Brain pericyte (primary cell): ENCODE measurements at regions not wholly inside any gene's neighbourhood (a gene's known extent, or its start where the extent isn't known, plus 50 kb on each side); places are given as distances from the start of the nearest gene placed in this dataset.

Experiments used
- DNase-seq: peaks from one replicate; pipeline ENCODE4 v3.0.0-alpha.2; 2012; ENCODE audit warnings: low read depth, low spot score

DNA sequence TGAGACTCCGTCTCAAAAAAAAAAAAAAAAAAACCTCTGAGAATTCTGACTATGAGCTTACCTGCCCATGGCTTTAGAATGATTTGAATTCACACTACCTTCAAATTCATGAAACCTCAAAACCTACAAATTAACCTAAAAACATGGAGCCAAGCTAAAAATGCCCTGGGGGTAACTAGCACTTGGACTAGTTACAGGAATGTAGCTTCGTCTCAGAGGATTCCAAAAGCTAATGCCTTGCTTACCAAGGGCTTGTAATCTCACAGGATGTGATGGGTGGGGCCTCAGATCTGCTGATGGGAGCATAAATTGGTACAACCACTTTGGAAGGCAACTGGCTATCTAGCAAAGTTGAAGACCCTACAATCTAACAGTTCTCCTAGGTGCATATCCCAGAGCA lies 79.4 kb upstream of the SPRY1 start:
- no peak for DNase-seq

DNA sequence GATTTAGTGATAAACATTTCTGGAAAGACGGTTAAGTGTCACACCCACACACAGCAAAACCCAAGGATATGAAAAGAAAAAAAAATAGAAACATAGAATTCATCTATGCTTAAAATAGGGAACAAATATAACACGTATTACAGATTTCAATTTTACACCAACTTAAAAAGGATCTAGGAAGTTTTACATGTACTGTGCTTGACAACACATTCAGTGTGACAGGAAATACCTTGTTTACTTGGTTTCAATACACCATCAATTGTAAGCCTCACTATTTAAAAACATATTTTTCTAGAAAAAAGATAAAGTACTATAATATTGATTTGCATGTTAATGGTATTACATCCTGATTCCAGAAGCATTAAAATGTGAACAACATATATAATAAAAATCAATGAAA lies 77.0 kb upstream of the SPRY1 start:
- no peak for DNase-seq

DNA sequence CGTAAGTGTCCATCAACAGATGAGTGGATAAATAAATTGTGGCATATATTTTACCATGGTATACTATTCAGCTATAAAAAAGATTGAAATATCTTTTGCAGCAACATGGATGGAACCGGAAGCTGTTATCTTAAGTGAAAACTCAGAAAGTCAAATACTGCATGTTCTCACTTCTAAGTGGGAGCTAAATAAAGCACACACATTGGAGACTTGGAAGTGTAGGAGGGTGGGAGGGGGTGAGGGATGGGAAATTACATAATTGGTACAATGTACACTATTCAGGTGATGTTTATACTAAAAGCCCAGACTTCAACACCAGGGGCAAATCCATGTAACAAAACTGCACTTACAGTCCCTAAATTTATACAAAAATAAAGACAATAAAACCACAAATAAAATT lies 72.6 kb upstream of the SPRY1 start:
- no peak for DNase-seq

DNA sequence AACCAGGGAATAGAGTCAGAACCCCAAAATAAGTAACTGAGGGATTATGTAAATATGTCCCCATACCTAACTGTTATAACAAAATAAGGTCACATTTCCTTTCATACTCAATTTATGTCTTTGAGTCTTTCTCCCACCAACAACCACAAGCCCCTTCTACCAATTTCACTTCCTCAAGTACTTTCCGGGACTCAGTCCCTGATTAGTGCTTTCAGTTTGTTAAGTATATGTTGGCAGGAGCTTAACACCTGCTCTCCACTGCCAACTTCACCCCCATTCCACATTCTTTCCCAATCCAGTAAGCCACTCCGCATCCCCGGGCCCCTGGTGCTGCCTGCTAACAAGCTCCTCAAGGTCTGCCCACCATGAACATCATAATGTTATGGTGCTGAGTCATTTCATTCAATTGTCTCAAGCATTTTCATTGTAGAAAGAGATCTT lies 71.3 kb upstream of the SPRY1 start:
- no peak for DNase-seq

DNA sequence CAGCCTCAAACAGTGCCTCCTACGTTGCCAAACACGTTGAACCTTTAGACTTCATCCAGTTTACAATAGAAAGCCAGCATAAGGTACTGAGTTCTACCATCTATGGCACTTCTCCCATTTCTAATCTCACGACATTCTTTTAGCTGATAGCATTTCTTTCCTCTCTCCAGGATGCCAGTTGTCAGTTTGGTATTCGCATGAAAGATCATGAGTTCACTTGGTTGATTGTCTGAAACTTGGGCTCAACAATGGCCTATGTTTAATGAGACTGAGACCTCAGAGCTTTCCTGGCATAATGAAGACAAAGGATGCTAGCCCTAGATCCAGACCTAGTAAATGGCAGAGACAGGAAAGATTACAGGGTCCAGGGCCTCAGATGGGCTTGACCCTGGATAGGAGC lies 69.2 kb upstream of the SPRY1 start:
- DNase-seq: no peak

DNA sequence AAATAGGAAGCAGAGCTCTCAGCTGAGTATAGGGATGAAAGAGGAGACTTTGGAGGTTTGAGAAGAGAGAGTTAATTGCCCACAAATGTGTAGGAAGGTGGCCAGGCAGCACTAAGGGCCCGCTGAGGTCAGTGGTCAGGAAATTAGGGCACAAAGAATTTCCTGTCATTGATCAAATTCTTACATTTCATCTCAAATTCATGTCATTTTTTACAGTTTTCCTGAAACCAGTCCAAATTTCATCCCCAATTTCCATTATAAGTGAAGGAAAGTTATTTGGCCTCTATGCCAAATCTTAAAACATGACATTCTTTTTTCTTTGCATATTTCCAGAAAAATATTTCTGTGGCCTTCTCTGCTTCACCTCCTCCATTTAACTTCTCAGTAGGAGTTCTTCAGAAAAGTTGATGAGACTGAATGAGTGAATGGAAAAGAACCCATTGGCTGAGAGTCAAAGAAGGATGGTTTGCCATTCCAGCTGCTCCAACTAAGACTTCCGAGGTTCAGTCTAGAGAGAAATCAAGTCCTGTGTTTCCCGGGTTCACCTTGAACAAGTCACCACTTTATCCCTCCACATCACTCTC lies 68.7 kb upstream of the SPRY1 start:
- no peak for DNase-seq

DNA sequence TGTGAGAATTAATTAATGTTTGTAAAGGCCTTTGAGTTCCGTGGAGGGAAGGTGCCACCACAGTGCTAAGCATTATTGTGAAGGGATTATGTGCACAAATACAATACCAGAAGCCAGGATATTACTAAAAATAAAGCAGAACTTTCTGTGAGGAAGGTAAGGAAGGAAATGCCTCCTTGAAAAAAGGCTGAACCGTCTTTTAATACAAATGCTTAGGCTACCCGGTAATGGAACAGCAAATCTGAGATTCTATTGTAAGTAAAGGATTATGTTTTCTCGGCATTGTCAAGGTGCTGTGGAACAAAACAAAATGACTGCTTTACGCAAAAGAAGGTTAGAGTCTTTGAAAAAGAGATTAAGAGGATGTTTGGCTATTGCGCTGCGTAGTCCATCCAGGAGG lies 57.9 kb upstream of the SPRY1 start:
- DNase-seq: no peak

DNA sequence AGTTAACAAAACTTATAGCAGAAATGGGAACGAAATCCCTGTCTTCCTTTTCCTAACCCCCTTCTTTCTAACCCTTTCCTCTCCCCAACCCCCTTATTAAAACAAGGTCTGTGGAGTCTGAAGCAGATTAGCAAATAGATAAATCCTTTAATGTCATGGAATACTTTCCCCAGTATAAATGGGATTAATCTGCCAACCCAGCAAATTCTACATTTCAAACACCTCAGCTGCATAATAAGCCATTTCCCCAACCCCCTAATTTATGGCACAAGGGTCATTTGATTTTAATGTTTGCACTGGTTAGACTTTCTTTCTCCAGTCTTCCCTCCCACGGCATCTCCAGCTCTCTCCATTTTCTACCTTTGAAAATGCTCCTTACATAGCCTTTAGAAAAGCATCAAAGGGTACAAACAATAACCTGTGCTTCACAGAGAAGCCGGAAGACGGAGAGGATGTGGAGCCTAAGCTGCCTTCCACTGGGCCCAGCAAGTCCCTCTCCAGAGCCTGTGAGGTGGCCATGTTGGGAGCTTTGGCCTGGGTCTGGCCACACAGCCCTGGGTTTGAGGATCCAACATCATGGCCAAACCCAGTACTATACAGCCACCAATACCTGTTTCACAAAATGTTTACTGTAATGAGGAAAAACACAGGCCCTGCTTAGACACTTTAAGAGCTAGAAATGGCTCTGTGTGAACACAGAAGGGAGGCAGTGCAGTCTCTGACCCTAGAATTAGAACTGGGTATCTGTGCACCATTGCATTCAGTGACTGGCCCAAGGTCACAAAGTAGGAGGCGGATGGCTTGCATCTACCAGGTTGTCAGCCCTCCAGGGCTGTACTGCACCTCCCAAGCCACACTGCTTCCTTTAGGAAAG lies 56.9 kb upstream of the SPRY1 start:
- no peak for DNase-seq

DNA sequence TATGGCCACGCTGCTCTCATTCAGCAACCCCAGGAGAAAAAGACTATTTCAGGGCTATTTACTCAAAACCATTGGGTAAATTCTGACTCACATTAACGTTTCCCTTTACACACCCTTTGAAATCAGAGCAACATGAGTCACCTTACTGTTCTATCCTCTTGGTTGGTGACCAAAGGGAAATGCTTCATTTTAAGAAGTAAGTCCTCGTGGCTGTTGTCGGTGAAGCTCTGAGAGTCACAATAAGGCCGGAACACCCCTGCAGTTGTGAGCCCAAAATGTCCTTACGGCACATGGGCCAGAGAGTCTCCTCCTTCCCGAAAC lies 56.3 kb upstream of the SPRY1 start:
- peak; percentile 27 for DNase-seq

DNA sequence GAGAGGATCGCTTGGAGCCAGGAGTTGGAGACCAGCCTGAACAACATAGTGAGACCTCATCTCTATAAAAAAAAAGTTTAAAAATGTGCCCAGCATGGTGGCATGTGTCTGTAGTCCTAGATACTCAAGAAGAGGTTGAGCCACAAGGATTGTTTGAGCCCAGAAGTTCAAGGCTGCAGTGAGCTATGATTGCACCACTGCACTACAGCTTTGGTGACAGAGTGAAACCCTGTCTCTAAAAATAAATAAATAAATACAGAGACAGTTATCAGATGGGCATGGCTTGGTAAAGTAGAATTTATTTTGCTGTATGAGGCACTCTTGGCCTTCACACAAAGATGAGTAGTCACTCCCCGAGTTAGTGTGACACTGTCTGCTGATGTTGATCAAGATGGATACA lies 54.1 kb upstream of the SPRY1 start:
- DNase-seq: no peak

DNA sequence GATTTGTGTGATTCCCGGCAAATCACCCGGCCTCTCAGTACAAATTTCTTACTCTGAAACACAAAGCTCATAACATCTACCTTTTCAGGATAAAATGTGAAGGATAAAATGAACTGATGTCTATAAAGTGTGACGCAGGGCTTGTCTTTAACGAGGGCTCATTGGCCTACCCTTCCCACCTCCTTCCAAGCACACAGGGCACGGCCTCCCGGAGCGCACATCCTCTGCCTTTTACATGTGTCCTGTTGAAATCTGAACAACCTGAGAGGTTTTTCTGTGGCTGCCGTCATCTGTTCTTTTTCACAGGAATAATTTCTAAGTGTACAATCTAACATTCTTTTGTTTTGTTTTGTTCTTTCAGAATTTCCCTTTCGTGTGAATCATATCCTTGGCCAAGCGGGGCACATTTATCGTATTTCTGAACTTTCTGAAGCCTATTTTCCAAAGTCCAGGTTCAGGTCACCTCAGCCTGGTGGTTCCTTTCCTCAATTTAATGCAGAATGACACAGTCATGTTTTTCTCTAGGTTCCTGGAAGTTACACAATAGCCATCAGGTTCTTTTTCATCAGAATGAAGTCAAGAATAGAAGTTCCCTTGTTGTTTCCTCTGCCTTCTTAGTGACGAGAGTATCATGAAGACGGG lies 53.1 kb upstream of the SPRY1 start:
- DNase-seq: no peak

DNA sequence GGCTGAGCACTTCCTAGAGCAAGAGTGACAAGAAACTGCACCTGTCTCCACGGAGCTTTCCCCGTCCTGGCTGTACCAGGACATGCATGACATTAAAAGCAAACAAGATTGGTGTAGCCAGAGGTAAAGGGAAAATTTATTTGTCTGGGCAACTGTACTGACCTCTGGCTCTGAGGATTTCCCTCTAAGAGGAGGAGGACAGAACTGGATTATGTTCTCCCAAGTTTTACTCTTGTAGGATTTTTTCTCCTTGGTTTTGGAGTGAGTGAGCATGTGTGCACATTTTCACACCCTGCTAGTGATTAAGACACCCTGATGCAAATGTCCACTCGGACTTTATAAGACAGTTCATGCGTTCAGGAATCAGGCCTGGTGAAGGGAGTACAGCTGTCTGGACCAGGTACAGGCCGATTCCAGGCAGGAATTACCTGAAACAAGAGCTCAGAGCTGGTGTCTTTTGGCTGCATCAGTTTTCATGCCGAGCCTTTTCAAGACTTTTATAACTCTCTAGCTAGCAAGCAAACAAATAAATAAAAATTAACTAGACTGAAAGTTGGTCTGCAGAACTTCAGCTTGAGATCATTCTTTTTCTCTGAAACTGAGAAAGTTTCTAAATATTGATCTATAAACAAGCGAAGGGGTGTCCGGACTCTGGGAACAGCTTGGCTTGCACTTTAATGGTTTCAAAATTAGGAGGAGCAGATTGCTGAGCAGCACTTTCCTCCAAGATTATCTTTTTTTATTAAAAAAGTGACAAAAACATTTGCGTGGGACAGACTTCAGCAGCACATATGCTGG lies 51.3 kb upstream of the SPRY1 start:
- no peak for DNase-seq

DNA sequence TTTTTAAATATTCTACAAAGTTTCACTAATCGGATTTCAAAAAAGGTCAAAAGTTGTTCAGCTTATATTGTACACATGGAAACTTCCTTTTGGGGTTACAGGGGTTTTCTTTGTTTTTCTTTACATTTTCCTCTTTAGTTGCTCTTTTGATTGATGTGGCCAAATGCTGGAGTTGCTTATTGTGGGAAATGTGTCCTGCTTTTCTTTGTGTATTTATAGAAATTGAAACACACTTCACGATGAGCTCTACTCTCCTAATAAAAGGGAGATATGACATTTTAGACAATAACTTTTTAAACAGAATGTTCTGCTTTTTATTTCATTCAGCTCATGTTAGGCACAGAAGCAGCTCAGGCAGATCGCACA lies 50.7 kb upstream of the SPRY1 start:
- no peak for DNase-seq

DNA sequence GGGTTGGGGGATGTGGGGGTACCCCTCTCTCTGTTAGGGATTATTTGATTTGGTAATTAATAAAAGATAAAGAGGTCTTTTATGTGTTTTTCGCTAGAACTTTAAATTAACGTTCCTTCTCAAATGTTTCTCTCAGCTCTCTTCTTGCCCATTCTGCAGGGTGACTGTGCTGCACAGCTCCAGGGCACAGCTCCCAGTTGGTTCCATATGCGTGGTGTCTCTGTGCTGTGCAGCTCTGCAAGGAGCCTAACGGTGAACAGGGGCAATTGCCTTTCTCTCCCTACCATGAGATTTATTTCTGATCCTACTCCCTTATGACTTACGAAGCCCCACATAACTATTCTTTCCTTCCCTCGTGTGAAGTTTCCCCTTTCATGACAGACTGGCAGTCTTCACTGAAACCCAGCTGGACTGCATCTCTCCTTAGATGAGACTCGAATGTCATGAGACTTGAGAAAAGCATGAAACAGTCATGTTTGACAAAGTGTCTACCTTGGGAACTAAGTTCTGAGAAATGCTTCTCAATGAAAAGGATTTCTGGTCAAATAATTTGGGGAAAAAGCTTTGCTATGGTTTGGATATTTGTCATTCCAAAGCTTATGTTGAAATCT lies 50.2 kb upstream of the SPRY1 start:
- no peak for DNase-seq
